IMR-90 (cell line): ENCODE measurements at regions not wholly inside any gene's neighbourhood (a gene's known extent, or its start where the extent isn't known, plus 50 kb on each side); places are given as distances from the start of the nearest gene placed in this dataset.

ENCODE experiments used
- ATAC-seq: fragments of 200-7000 bp; cut with Tn5 transposase; 2 replicates; pipeline ENCODE4 v1.9.1; 2020; ENCODE audit warnings: low read depth, mild to moderate bottlenecking, moderate library complexity
- BruUV-seq: library from RNA; stranded (reverse); fragments of 400-500 nt; replicated peaks from 2 replicates; lab custom pipeline; 2021; lab: Mats Ljungman, UMichigan
- CTCF ChIA-PET: fragments of 300-600 bp; formaldehyde crosslinking; extraction: SDS; loops from one replicate; lab custom pipeline; 2021; ENCODE audit warnings: antibody characterized with exemption; lab: Yijun Ruan, JAX
- POLR2A ChIA-PET: fragments of 300-600 bp; sonication (Branson Sonifier 250); formaldehyde crosslinking; loops from one replicate; lab custom pipeline; 2022; ENCODE audit warnings: antibody characterized with exemption; ENCODE audit not compliant: unreplicated experiment; lab: Charles Lee
- DNase-seq: peaks from one replicate; pipeline ENCODE4 v3.0.0; 2013
- H2AFZ ChIP-seq: replicated peaks from 2 replicates; pipeline ENCODE3; 2013; ENCODE audit warnings: low read length, mild to moderate bottlenecking; ENCODE audit not compliant: poor library complexity
- H2AK5ac ChIP-seq: 2 replicates; pipeline ENCODE4 v1.6.1; 2013; ENCODE audit warnings: low read depth, low read length, inconsistent platforms
- H2AK9ac ChIP-seq: replicated peaks from 2 replicates; pipeline ENCODE3; 2013; ENCODE audit warnings: mild to moderate bottlenecking, low read depth, low read length, moderate library complexity; ENCODE audit not compliant: poor library complexity
- H2BK120ac ChIP-seq: 2 replicates; pipeline ENCODE4 v1.6.1; 2013; ENCODE audit warnings: low read depth, low read length, inconsistent platforms
- H2BK15ac ChIP-seq: 3 replicates; pipeline ENCODE4 v1.6.1; 2013; ENCODE audit warnings: low read depth, low read length, inconsistent platforms
- H2BK20ac ChIP-seq: 2 replicates; pipeline ENCODE4 v1.6.1; 2013; ENCODE audit warnings: low read depth, mild to moderate bottlenecking, inconsistent platforms, low read length, moderate library complexity
- H2BK5ac ChIP-seq: 2 replicates; pipeline ENCODE4 v1.6.1; 2013; ENCODE audit warnings: mild to moderate bottlenecking, low read depth, low read length, inconsistent platforms; ENCODE audit not compliant: poor library complexity, severe bottlenecking
- H3K14ac ChIP-seq: replicated peaks from 2 replicates; pipeline ENCODE4 v1.6.1; 2013; ENCODE audit warnings: low read depth, low read length, inconsistent platforms
- H3K18ac ChIP-seq: 2 replicates; pipeline ENCODE4 v1.6.1; 2013; ENCODE audit warnings: low read depth, low read length, control low read depth
- H3K23ac ChIP-seq: 2 replicates; pipeline ENCODE4 v1.6.1; 2013; ENCODE audit warnings: low read depth, low read length, inconsistent platforms
- H3K27ac ChIP-seq: 2 replicates; pipeline ENCODE4 v1.5.1; 2013; ENCODE audit warnings: mild to moderate bottlenecking, control low read depth, low read length; ENCODE audit not compliant: insufficient read depth
- H3K27me3 ChIP-seq: 2 replicates; pipeline ENCODE4 v1.6.1; 2013; ENCODE audit warnings: low read length; ENCODE audit not compliant: control insufficient read depth, insufficient read depth
- H3K36me3 ChIP-seq: 2 replicates; pipeline ENCODE4 v1.6.1; 2013; ENCODE audit warnings: low read length, mixed read lengths; ENCODE audit not compliant: control insufficient read depth, insufficient read depth
- H3K4ac ChIP-seq: 2 replicates; pipeline ENCODE4 v1.6.1; 2013; ENCODE audit warnings: low read depth, low read length, inconsistent platforms
- H3K4me1 ChIP-seq: 2 replicates; pipeline ENCODE4 v1.6.1; 2013; ENCODE audit warnings: low read length, mixed read lengths; ENCODE audit not compliant: control insufficient read depth, insufficient read depth
- H3K4me2 ChIP-seq: 2 replicates; pipeline ENCODE4 v1.6.1; 2013; ENCODE audit warnings: low read depth, mild to moderate bottlenecking, control low read depth, low read length, moderate library complexity
- H3K4me3 ChIP-seq: 2 replicates; pipeline ENCODE4 v1.5.1; 2013; ENCODE audit warnings: low read depth, mild to moderate bottlenecking, control low read depth, low read length, moderate library complexity; ENCODE audit not compliant: insufficient read depth
- H3K56ac ChIP-seq: 2 replicates; pipeline ENCODE4 v1.6.1; 2013; ENCODE audit warnings: low read length, inconsistent platforms; ENCODE audit not compliant: insufficient read depth; ENCODE audit errors: extremely low read depth
- H3K79me1 ChIP-seq, 2 experiments: 2 replicates each; pipeline ENCODE4 v1.6.1; 2013; ENCODE audit warnings: low read length in 2 of 2, inconsistent platforms in 1 of 2, low read depth in 1 of 2
- H3K9ac ChIP-seq: 2 replicates; pipeline ENCODE4 v1.6.1; 2013; ENCODE audit warnings: low read depth, low read length, control low read depth
- H3K9me1 ChIP-seq: 2 replicates; pipeline ENCODE4 v1.6.1; 2013; ENCODE audit warnings: low read length, inconsistent platforms; ENCODE audit not compliant: insufficient read depth
- H3K9me3 ChIP-seq: 2 replicates; pipeline ENCODE4 v1.6.1; 2013; ENCODE audit warnings: low read length; ENCODE audit not compliant: control insufficient read depth, insufficient read depth
- H4K20me1 ChIP-seq: 2 replicates; pipeline ENCODE4 v1.6.1; 2013; ENCODE audit warnings: low read length, inconsistent platforms; ENCODE audit not compliant: insufficient read depth
- H4K5ac ChIP-seq: 2 replicates; pipeline ENCODE4 v1.6.1; 2013; ENCODE audit warnings: mild to moderate bottlenecking, low read depth, low read length, control low read depth
- H4K8ac ChIP-seq, 2 experiments: 2 replicates each; pipeline ENCODE4 v1.6.1; 2013; ENCODE audit warnings: low read depth in 2 of 2, low read length in 2 of 2, control low read depth in 1 of 2, inconsistent platforms in 1 of 2
- H4K91ac ChIP-seq: 2 replicates; pipeline ENCODE4 v1.6.1; 2013; ENCODE audit warnings: low read depth, low read length, inconsistent platforms; ENCODE audit not compliant: insufficient read depth
- MAFK ChIP-seq: IDR thresholded peaks from 2 replicates; pipeline ENCODE4 v1.6.1; 2012; ENCODE audit warnings: low read depth, low read length, improper control_type of control experiment
- RFX5 ChIP-seq: IDR thresholded peaks from 2 replicates; pipeline ENCODE4 v1.8.0; 2012; ENCODE audit warnings: low read depth, mild to moderate bottlenecking, low read length, moderate library complexity
- WGBS, 2 experiments: methylation state at CpG; one replicate each; pipeline versions ENCODE4 v1.1.5 to v1.1.7; 2013; ENCODE audit warnings: missing lambda C conversion rate in 2 of 2; ENCODE audit not compliant: insufficient read length in 1 of 2; ENCODE audit errors: extremely low coverage in 2 of 2; 5-methylcytosine and 5-hydroxymethylcytosine counted together
- dilution Hi-C: fragments of 300-500 bp; cut with HindIII; formaldehyde crosslinking; loops from one replicate; pipeline ENCODE4 v1.14.3; 2018; ENCODE audit warnings: low sequenced_read_pairs; ENCODE audit not compliant: unreplicated experiment
- in situ Hi-C: fragments of 300-500 bp; cut with MboI; formaldehyde crosslinking; loops from 3 replicates; pipeline ENCODE4 v1.14.3; 2019; ENCODE audit warnings: low sequenced_read_pairs, inconsistent platforms, mixed read lengths
- intact Hi-C: fragments of 100-400 bp; cut with micrococcal nuclease; formaldehyde crosslinking; loops from 2 replicates; pipeline ENCODE4 v1.10.0; 2022
- TF ChIP-seq, protein P1 (sequence below): fragments of 150-350 bp; IDR thresholded peaks from 2 replicates; pipeline ENCODE4 v1.6.1; 2016; ENCODE audit warnings: low read depth, mild to moderate bottlenecking, low read length, moderate library complexity, borderline replicate concordance

DNA sequence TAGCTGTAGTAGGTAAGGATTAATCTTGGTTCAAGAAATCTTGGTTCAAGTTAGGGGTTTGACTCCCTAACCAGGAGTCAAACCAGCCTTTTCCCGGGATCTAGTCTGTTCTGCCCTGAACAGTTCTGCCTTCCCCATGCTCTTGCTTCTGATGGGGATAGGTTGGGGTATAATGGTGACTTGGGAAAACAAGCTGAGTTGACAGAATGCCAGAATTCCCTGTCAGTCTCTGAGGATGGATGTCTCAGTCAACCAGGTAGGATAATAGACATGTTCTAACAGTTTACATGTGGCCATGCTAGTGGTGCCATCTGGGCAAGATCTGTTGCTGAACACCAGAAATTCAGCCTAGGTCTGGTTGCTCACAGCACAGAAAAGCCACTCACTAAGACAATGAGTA is 51.4 kb downstream of the RAB40AL start:
- Histone ChIP-seq H2AK9ac (no peak overlapping the region), H3K9me3 (no peaks in the 10 kb centered on the region), H4K5ac (no peak overlapping the region), H3K36me3 (no peaks in the 10 kb centered on the region), H4K20me1 (no peaks in the 10 kb centered on the region), H3K18ac (no peak overlapping the region), H3K79me1 (no peaks in the 10 kb centered on the region), H3K23ac (no peak overlapping the region), H3K4me2 (no peak overlapping the region), H3K4me1 (no peaks in the 10 kb centered on the region), H4K91ac (no peak overlapping the region), H3K56ac (no peak overlapping the region), H3K9me1 (no peaks in the 10 kb centered on the region), H2BK20ac (no peak overlapping the region), H2AK5ac (no peak overlapping the region), H3K14ac (no peak overlapping the region), H4K8ac (no peak overlapping the region), H3K9ac (no peak overlapping the region), H3K27me3 (peaks cover 8% of the 10 kb centered on the region; the same call in 1 of the 2 replicates), H3K4me3 (no peak overlapping the region), H2BK5ac (no peak overlapping the region), H3K4ac (no peak overlapping the region), H2BK15ac (no peak overlapping the region), H3K27ac (no peak overlapping the region), H2AFZ (no peak overlapping the region), H2BK120ac (no peak overlapping the region)
- dilution Hi-C loops (no loop called here), intact Hi-C loops (no loop called here), in situ Hi-C loops (no loop called here)
- POLR2A ChIA-PET = no interaction called here
- no CpG with 5 or more reads among the region's 1 CpG for WGBS, 2 experiments
- TF ChIP-seq MAFK (peak; percentile 58), RFX5 (no peak)
- TF ChIP-seq, protein P1, sequence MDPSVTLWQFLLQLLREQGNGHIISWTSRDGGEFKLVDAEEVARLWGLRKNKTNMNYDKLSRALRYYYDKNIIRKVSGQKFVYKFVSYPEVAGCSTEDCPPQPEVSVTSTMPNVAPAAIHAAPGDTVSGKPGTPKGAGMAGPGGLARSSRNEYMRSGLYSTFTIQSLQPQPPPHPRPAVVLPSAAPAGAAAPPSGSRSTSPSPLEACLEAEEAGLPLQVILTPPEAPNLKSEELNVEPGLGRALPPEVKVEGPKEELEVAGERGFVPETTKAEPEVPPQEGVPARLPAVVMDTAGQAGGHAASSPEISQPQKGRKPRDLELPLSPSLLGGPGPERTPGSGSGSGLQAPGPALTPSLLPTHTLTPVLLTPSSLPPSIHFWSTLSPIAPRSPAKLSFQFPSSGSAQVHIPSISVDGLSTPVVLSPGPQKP = no peak
- DNase-seq (no peak), ATAC-seq (no peak)
- CTCF ChIA-PET = no interaction called here
- BruUV-seq = no TSS peak
